SK-N-SH (cell line): ENCODE measurements at regions not wholly inside any gene's neighbourhood (a gene's known extent, or its start where the extent isn't known, plus 50 kb on each side); places are given as distances from the start of the nearest gene placed in this dataset.

ENCODE experiments used
- EP300 ChIP-seq, 2 experiments: IDR thresholded peaks; 2 replicates each; pipeline versions ENCODE4 v1.4.0 to v1.6.1; 2012; ENCODE audit warnings: borderline replicate concordance in 1 of 2, low read depth in 1 of 2, low read length in 1 of 2
- EZH2phosphoT487 ChIP-seq: fragments of 200-600 bp; sonication (generic); IDR thresholded peaks from 2 replicates; pipeline ENCODE4 v1.6.1; 2017; ENCODE audit warnings: low read depth, mixed run types, mild to moderate bottlenecking, antibody characterized with exemption, moderate library complexity, borderline replicate concordance
- GABPA ChIP-seq: IDR thresholded peaks from 2 replicates; pipeline ENCODE4 v1.4.0; 2012; ENCODE audit warnings: low read depth, mild to moderate bottlenecking
- GATA2 ChIP-seq: sonication (generic); formaldehyde crosslinking; IDR thresholded peaks from 2 replicates; pipeline ENCODE4 v1.5.0; 2020; ENCODE audit warnings: mild to moderate bottlenecking, missing genetic modification reagents
- JUND ChIP-seq: IDR thresholded peaks from 2 replicates; pipeline ENCODE4 v1.4.0; 2012
- MXI1 ChIP-seq: IDR thresholded peaks from 2 replicates; pipeline ENCODE4 v1.6.1; 2012; ENCODE audit warnings: mild to moderate bottlenecking, low read depth, low read length, improper control_type of control experiment
- POLR2AphosphoS5 ChIP-seq: IDR thresholded peaks from 2 replicates; pipeline ENCODE4 v1.6.1; 2012; ENCODE audit warnings: low read depth, low read length
- RAD21 ChIP-seq: IDR thresholded peaks from 2 replicates; pipeline ENCODE4 v1.6.1; 2012; ENCODE audit warnings: mild to moderate bottlenecking, low read length
- RXRA ChIP-seq: IDR thresholded peaks from 2 replicates; pipeline ENCODE4 v1.4.0; 2012; ENCODE audit warnings: low read depth, mild to moderate bottlenecking, borderline replicate concordance
- SIN3A ChIP-seq: IDR thresholded peaks from 2 replicates; pipeline ENCODE4 v1.6.1; 2012; ENCODE audit warnings: low read depth, mild to moderate bottlenecking, low read length, moderate library complexity, borderline replicate concordance
- TAF1 ChIP-seq: IDR thresholded peaks from 2 replicates; pipeline ENCODE4 v1.6.1; 2012; ENCODE audit warnings: low read depth, mild to moderate bottlenecking, low read length, moderate library complexity, borderline replicate concordance
- YY1 ChIP-seq: IDR thresholded peaks from 2 replicates; pipeline ENCODE4 v1.4.0; 2012; ENCODE audit warnings: low read depth, mild to moderate bottlenecking
- TF ChIP-seq, protein P1 (sequence below): fragments of 200-600 bp; sonication (generic); IDR thresholded peaks from 2 replicates; pipeline ENCODE4 v1.6.1; 2017; ENCODE audit warnings: antibody characterized with exemption, mild to moderate bottlenecking, moderate library complexity
- TF ChIP-seq, protein P2 (sequence below): IDR thresholded peaks from 2 replicates; pipeline ENCODE4 v1.4.0; 2012; ENCODE audit warnings: low read depth, borderline replicate concordance

DNA sequence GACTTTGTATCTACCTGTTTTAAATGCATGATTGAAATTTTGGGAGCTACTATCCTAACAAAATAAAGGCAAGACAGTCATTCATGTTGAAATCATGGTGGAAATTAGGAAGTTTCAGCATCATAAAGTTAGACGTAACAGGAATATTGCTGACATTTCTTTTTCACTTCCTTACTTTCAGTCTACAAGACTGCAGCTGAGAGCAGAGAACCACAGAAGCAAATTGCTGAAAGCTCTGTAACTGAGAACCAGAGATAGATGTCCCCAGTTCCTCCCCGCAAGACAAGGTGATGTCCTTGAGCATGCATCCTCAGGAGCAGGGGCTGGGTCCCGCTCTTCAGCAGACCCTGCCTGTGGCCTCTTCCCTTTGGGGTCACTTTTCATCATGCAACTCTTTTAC, 466.3 kb upstream of the POM121L12 start:
- no peak for TF ChIP-seq YY1
- no peak for TF ChIP-seq RAD21
- no peak for TF ChIP-seq MXI1
- TF ChIP-seq, protein P1, sequence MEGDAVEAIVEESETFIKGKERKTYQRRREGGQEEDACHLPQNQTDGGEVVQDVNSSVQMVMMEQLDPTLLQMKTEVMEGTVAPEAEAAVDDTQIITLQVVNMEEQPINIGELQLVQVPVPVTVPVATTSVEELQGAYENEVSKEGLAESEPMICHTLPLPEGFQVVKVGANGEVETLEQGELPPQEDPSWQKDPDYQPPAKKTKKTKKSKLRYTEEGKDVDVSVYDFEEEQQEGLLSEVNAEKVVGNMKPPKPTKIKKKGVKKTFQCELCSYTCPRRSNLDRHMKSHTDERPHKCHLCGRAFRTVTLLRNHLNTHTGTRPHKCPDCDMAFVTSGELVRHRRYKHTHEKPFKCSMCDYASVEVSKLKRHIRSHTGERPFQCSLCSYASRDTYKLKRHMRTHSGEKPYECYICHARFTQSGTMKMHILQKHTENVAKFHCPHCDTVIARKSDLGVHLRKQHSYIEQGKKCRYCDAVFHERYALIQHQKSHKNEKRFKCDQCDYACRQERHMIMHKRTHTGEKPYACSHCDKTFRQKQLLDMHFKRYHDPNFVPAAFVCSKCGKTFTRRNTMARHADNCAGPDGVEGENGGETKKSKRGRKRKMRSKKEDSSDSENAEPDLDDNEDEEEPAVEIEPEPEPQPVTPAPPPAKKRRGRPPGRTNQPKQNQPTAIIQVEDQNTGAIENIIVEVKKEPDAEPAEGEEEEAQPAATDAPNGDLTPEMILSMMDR, result no peak
- no peak for TF ChIP-seq EZH2phosphoT487
- TF ChIP-seq SIN3A, result no peak
- no peak for TF ChIP-seq POLR2AphosphoS5
- no peak for TF ChIP-seq GABPA
- TF ChIP-seq RXRA, result no peak
- TF ChIP-seq TAF1, result no peak
- no peak for TF ChIP-seq EP300 (IDR thresholded peaks at IDR 0.05; ENCODE audit: borderline replicate concordance in 1 of 2, low read depth in 1 of 2, low read length in 1 of 2)
- TF ChIP-seq, protein P2, sequence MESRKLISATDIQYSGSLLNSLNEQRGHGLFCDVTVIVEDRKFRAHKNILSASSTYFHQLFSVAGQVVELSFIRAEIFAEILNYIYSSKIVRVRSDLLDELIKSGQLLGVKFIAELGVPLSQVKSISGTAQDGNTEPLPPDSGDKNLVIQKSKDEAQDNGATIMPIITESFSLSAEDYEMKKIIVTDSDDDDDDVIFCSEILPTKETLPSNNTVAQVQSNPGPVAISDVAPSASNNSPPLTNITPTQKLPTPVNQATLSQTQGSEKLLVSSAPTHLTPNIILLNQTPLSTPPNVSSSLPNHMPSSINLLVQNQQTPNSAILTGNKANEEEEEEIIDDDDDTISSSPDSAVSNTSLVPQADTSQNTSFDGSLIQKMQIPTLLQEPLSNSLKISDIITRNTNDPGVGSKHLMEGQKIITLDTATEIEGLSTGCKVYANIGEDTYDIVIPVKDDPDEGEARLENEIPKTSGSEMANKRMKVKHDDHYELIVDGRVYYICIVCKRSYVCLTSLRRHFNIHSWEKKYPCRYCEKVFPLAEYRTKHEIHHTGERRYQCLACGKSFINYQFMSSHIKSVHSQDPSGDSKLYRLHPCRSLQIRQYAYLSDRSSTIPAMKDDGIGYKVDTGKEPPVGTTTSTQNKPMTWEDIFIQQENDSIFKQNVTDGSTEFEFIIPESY, result no peak
- no peak for TF ChIP-seq GATA2 (CRISPR knock-in tag)
- TF ChIP-seq JUND, result no peak
